WTC11 (cell line): ENCODE measurements at regions not wholly inside any gene's neighbourhood (a gene's known extent, or its start where the extent isn't known, plus 50 kb on each side); places are given as distances from the start of the nearest gene placed in this dataset.
"Not testable (repeated sequence)": the region's sequence is repeated elsewhere in the genome, so short reads cannot be mapped to it uniquely, and the experiment has no call there.

ENCODE experiments used
- ATAC-seq: fragments of 200-7000 bp; cut with Tn5 transposase; 2 replicates; pipeline ENCODE4 v1.10.0; 2021; ENCODE audit warnings: mild to moderate bottlenecking, moderate library complexity
- CTCF ChIA-PET: fragments of 300-600 bp; sonication (Branson Sonifier 250); formaldehyde crosslinking; loops from one replicate; lab custom pipeline; 2021; ENCODE audit warnings: antibody characterized with exemption; lab: Charles Lee
- POLR2A ChIA-PET: fragments of 350-600 bp; sonication (Branson Sonifier 250); formaldehyde crosslinking; loops from one replicate; lab custom pipeline; 2021; ENCODE audit warnings: antibody characterized with exemption; lab: Charles Lee
- DNase-seq: peaks from one replicate; pipeline ENCODE4 v3.0.0; 2021; ENCODE audit warnings: low spot score
- H3K27ac Mint-ChIP-seq: 2 replicates; pipeline ENCODE4 v1.8.0; 2021; ENCODE audit warnings: mixed read lengths
- H3K27me3 Mint-ChIP-seq: 2 replicates; pipeline ENCODE4 v1.8.0; 2021; ENCODE audit warnings: low read depth, mild to moderate bottlenecking, moderate library complexity, mixed read lengths
- H3K36me3 Mint-ChIP-seq: 2 replicates; pipeline ENCODE4 v1.8.0; 2021; ENCODE audit warnings: mixed read lengths
- H3K4me1 Mint-ChIP-seq: 2 replicates; pipeline ENCODE4 v1.8.0; 2022; ENCODE audit warnings: mixed read lengths
- H3K4me3 Mint-ChIP-seq: 2 replicates; pipeline ENCODE4 v1.8.0; 2021; ENCODE audit warnings: mild to moderate bottlenecking, moderate library complexity, mixed read lengths
- H3K9me3 Mint-ChIP-seq: 2 replicates; pipeline ENCODE4 v1.8.0; 2021; ENCODE audit warnings: mixed read lengths
- ATF1 ChIP-seq: sonication (generic); formaldehyde crosslinking; IDR thresholded peaks from 2 replicates; pipeline ENCODE4 v1.8.1; 2023; ENCODE audit warnings: mild to moderate bottlenecking, moderate library complexity, missing genetic modification reagents
- CREM ChIP-seq: sonication (generic); formaldehyde crosslinking; IDR thresholded peaks from 2 replicates; pipeline ENCODE4 v1.8.1; 2022; ENCODE audit warnings: mild to moderate bottlenecking, missing genetic modification reagents, moderate library complexity
- CTCF ChIP-seq: fragments of 200-600 bp; IDR thresholded peaks from 2 replicates; pipeline ENCODE4 v1.8.0; 2022; ENCODE audit warnings: antibody characterized with exemption
- E2F1 ChIP-seq: sonication (generic); formaldehyde crosslinking; IDR thresholded peaks from 2 replicates; pipeline ENCODE4 v1.8.0; 2022; ENCODE audit warnings: mild to moderate bottlenecking, missing genetic modification reagents
- E2F5 ChIP-seq: sonication (generic); formaldehyde crosslinking; IDR thresholded peaks from 2 replicates; pipeline ENCODE4 v1.8.1; 2022; ENCODE audit warnings: mild to moderate bottlenecking, moderate library complexity, missing genetic modification reagents
- EMX1 ChIP-seq: fragments of 250-450 bp; sonication (Bioruptor Pico); IDR thresholded peaks from 2 replicates; pipeline ENCODE4 v1.8.0; 2021; ENCODE audit warnings: mild to moderate bottlenecking
- ESRRA ChIP-seq: sonication (generic); formaldehyde crosslinking; IDR thresholded peaks from 2 replicates; pipeline ENCODE4 v1.8.1; 2022; ENCODE audit warnings: mild to moderate bottlenecking, missing genetic modification reagents, borderline replicate concordance
- GRHL2 ChIP-seq: fragments of 250-450 bp; sonication (Bioruptor Pico); IDR thresholded peaks from 2 replicates; pipeline ENCODE4 v1.8.0; 2022; ENCODE audit warnings: mild to moderate bottlenecking, moderate library complexity; ENCODE audit not compliant: insufficient replicate concordance, severe bottlenecking
- IRF1 ChIP-seq: sonication (generic); formaldehyde crosslinking; IDR thresholded peaks from 2 replicates; pipeline ENCODE4 v1.8.0; 2023; ENCODE audit warnings: missing genetic modification reagents
- KAT7 ChIP-seq: sonication (generic); formaldehyde crosslinking; IDR thresholded peaks from 2 replicates; pipeline ENCODE4 v1.8.1; 2023; ENCODE audit warnings: missing genetic modification reagents, mild to moderate bottlenecking, borderline replicate concordance
- MXD4 ChIP-seq: fragments of 250-450 bp; sonication (Bioruptor Pico); IDR thresholded peaks from 2 replicates; pipeline ENCODE4 v1.8.0; 2021; ENCODE audit warnings: mild to moderate bottlenecking, moderate library complexity, borderline replicate concordance
- MYBL2 ChIP-seq: sonication (generic); formaldehyde crosslinking; IDR thresholded peaks from 2 replicates; pipeline ENCODE4 v1.8.1; 2023; ENCODE audit warnings: mild to moderate bottlenecking, moderate library complexity, missing genetic modification reagents
- NR1H2 ChIP-seq: sonication (generic); formaldehyde crosslinking; IDR thresholded peaks from 2 replicates; pipeline ENCODE4 v1.9.0; 2021; ENCODE audit warnings: mild to moderate bottlenecking, moderate library complexity, missing genetic modification reagents
- NR3C1 ChIP-seq: sonication (generic); formaldehyde crosslinking; conservative IDR thresholded peaks from 2 replicates; pipeline ENCODE4 v1.8.1; 2023; ENCODE audit warnings: low read depth, mild to moderate bottlenecking, missing genetic modification reagents
- RELA ChIP-seq: sonication (generic); formaldehyde crosslinking; IDR thresholded peaks from 2 replicates; pipeline ENCODE4 v1.8.1; 2022; ENCODE audit warnings: missing genetic modification reagents, mild to moderate bottlenecking, borderline replicate concordance
- TCF7 ChIP-seq: sonication (generic); formaldehyde crosslinking; IDR thresholded peaks from 2 replicates; pipeline ENCODE4 v1.8.0; 2022; ENCODE audit warnings: mild to moderate bottlenecking, low read depth, missing genetic modification reagents, moderate library complexity
- TEAD1 ChIP-seq: sonication (generic); formaldehyde crosslinking; IDR thresholded peaks from 2 replicates; pipeline ENCODE4 v1.8.0; 2022; ENCODE audit warnings: mild to moderate bottlenecking, missing genetic modification reagents
- TEAD4 ChIP-seq: sonication (generic); formaldehyde crosslinking; IDR thresholded peaks from 2 replicates; pipeline ENCODE4 v1.8.0; 2022; ENCODE audit warnings: mild to moderate bottlenecking, missing genetic modification reagents
- ZNF219 ChIP-seq: sonication (generic); formaldehyde crosslinking; IDR thresholded peaks from 2 replicates; pipeline ENCODE4 v1.8.0; 2023; ENCODE audit warnings: missing genetic modification reagents, mild to moderate bottlenecking, borderline replicate concordance
- ZNF232 ChIP-seq: sonication (generic); formaldehyde crosslinking; IDR thresholded peaks from 2 replicates; pipeline ENCODE4 v1.8.0; 2022; ENCODE audit warnings: mild to moderate bottlenecking, missing genetic modification reagents
- ZNF263 ChIP-seq: sonication (generic); formaldehyde crosslinking; IDR thresholded peaks from 2 replicates; pipeline ENCODE4 v1.8.1; 2022; ENCODE audit warnings: low read depth, mild to moderate bottlenecking, moderate library complexity, missing genetic modification reagents
- ZNF512 ChIP-seq: sonication (generic); formaldehyde crosslinking; IDR thresholded peaks from 2 replicates; pipeline ENCODE4 v1.8.1; 2022; ENCODE audit warnings: missing genetic modification reagents, borderline replicate concordance

- DNase-seq (no peak), ATAC-seq (no peak)
- CTCF ChIA-PET: interaction anchor here (1.5 kb wide), 1 partner anchor 227 kb away, joined by 3 read pairs; no protein-coding TSS in a partner anchor
- no peak overlapping the region for H3K27ac Mint-ChIP-seq
- TF ChIP-seq ATF1 (CRISPR knock-in tag) (no peak), GRHL2 (CRISPR knock-in tag) (no peak)
- no peaks in the 10 kb centered on the region for H3K9me3 Mint-ChIP-seq
- peaks cover 23% of the 10 kb centered on the region for H3K27me3 Mint-ChIP-seq
- no peak overlapping the region for H3K4me3 Mint-ChIP-seq
- H3K36me3 Mint-ChIP-seq: no peaks in the 10 kb centered on the region
- POLR2A ChIA-PET: no interaction called here
- H3K4me1 Mint-ChIP-seq: no peaks in the 10 kb centered on the region
Measured at GRCh38 chr1:34370748-34371147, 194.0 kb downstream of the C1orf94 start.

- H3K36me3 Mint-ChIP-seq, H3K9me3 Mint-ChIP-seq, H3K4me3 Mint-ChIP-seq, DNase-seq, ATAC-seq, H3K27ac Mint-ChIP-seq, H3K4me1 Mint-ChIP-seq: not testable (repeated sequence)
- H3K27me3 Mint-ChIP-seq: peaks cover 23% of the 10 kb centered on the region
- CTCF ChIA-PET: interaction anchor here (1.5 kb wide), 1 partner anchor 226 kb away, joined by 3 read pairs; no protein-coding TSS in a partner anchor
- POLR2A ChIA-PET: interaction anchor here (1.2 kb wide), 1 partner anchor 10 kb away, joined by 3 read pairs; no protein-coding TSS in a partner anchor
Measured at GRCh38 chr1:34371179-34371578, 194.5 kb downstream of the C1orf94 start.

- ChIA-PET CTCF (interaction anchor here (1.0 to 1.5 kb wide), 3 partner anchors 48 to 358 kb away, joined by 3 read pairs; no protein-coding TSS in a partner anchor), POLR2A (interaction anchor here (1.2 kb wide), 1 partner anchor 9 kb away, joined by 3 read pairs; no protein-coding TSS in a partner anchor)
- DNase-seq: no peak
- Mint-ChIP-seq H3K4me1 (no peaks in the 10 kb centered on the region), H3K36me3 (no peaks in the 10 kb centered on the region), H3K4me3 (no peak overlapping the region), H3K27me3 (peaks cover 23% of the 10 kb centered on the region), H3K9me3 (peaks cover 2% of the 10 kb centered on the region; the same call in 1 of the 2 replicates), H3K27ac (no peak overlapping the region)
- peak; percentile 67 for ATAC-seq
- TF ChIP-seq NR3C1 (no peak), NR1H2 (CRISPR knock-in tag) (no peak), ZNF232 (CRISPR knock-in tag) (no peak), ZNF263 (CRISPR knock-in tag) (no peak), ESRRA (CRISPR knock-in tag) (no peak), E2F5 (CRISPR knock-in tag) (no peak), KAT7 (CRISPR knock-in tag) (no peak), CREM (CRISPR knock-in tag) (no peak), TEAD4 (CRISPR knock-in tag) (no peak), TEAD1 (CRISPR knock-in tag) (no peak), E2F1 (no peak), ZNF512 (no peak), CTCF (no peak), MYBL2 (CRISPR knock-in tag) (no peak), ZNF219 (CRISPR knock-in tag) (no peak), MXD4 (CRISPR knock-in tag) (no peak), EMX1 (CRISPR knock-in tag) (no peak), TCF7 (CRISPR knock-in tag) (no peak), IRF1 (CRISPR knock-in tag) (no peak), RELA (CRISPR knock-in tag) (no peak)
Measured at GRCh38 chr1:34371829-34372532, 195.3 kb downstream of the C1orf94 start.
